ENCODE measurements at regions not wholly inside any gene's neighbourhood (a gene's known extent, or its start where the extent isn't known, plus 50 kb on each side); places are given as distances from the start of the nearest gene placed in this dataset.

DNA sequence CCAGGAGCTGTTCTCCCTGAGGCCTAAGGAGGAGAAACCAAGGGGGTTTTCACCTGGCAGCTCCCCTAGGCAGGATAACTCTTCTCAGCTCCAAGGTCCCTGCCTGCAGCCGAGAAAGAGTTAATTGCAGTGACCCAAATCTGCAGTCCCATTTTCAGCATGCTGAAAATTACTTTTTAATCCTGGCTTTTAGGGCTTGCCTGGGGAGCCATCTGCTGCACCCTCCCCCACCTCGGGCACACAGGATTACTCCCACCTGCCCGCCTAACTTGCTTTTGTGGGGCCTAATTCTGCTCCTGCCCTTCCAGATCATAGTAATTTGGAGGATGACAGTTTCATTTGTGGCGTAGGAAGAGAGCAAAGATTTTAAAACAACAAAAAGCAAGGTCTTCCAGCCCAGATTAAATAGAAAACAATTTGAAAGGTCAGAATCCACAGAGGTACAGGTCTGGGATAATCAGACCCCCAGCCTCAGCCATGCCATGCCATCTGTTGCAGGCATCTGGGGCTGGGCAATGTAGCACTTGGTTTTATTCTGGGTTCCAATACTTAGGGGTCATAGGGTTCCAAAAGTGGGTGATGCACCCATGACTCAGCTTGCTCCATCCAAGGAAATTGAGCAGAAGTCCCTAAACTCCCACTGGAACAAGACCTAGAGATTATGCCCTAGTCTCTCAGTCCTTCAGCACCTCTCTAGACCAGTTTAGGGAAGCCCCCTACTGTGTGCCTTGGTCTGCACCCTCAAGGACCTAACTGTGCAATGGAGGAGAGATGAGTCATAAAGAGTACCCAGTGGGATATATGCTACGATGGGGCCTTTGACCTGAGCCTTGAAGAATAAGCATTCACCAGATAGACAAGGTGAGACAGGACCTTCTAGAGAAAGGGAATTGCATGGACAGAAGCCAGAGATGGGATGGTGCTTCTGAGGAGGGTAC, 64.5 kb upstream of the NLK start:
- TF ChIP-seq, protein P1, sequence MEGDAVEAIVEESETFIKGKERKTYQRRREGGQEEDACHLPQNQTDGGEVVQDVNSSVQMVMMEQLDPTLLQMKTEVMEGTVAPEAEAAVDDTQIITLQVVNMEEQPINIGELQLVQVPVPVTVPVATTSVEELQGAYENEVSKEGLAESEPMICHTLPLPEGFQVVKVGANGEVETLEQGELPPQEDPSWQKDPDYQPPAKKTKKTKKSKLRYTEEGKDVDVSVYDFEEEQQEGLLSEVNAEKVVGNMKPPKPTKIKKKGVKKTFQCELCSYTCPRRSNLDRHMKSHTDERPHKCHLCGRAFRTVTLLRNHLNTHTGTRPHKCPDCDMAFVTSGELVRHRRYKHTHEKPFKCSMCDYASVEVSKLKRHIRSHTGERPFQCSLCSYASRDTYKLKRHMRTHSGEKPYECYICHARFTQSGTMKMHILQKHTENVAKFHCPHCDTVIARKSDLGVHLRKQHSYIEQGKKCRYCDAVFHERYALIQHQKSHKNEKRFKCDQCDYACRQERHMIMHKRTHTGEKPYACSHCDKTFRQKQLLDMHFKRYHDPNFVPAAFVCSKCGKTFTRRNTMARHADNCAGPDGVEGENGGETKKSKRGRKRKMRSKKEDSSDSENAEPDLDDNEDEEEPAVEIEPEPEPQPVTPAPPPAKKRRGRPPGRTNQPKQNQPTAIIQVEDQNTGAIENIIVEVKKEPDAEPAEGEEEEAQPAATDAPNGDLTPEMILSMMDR (IDR thresholded peaks at IDR 0.05; ENCODE audit: extremely low read depth, insufficient read depth, missing control alignments) = no peak
- in situ Hi-C loops (cut with MboI; ENCODE audit: low pct_unique_long_range_greater_than_20kb, low sequenced_read_pairs, unreplicated experiment) = no loop called here
- DNase-seq (ENCODE audit: low spot score) = no peak

DNA sequence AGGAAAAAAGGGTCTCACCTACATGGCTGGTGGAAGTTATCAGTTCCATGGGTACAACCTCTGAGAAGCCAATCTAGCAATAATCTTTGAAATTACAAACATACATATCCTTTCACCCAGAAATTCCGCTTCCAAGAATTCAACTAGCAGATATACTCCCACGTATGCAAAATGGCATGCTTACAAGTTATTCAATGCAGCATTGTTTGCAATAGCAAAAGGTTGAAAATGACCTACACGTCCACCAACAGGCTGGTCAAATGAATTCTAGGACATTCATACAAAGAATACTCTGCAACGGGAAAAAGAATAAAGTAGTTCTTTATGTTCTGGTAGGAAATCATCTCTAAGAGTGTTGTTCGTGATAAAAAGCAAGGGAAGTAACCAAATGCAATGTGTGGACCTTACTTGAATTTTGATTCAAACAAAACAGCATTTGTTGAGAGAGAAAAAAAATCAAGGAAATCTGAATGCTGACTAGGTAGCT, 63.7 kb upstream of the NLK start:
- in situ Hi-C loops (cut with MboI; ENCODE audit: low pct_unique_long_range_greater_than_20kb, low sequenced_read_pairs, unreplicated experiment) = no loop called here
- no peak for DNase-seq (ENCODE audit: low spot score)
- TF ChIP-seq, protein P1 (IDR thresholded peaks at IDR 0.05; ENCODE audit: extremely low read depth, insufficient read depth, missing control alignments) = no peak

DNA sequence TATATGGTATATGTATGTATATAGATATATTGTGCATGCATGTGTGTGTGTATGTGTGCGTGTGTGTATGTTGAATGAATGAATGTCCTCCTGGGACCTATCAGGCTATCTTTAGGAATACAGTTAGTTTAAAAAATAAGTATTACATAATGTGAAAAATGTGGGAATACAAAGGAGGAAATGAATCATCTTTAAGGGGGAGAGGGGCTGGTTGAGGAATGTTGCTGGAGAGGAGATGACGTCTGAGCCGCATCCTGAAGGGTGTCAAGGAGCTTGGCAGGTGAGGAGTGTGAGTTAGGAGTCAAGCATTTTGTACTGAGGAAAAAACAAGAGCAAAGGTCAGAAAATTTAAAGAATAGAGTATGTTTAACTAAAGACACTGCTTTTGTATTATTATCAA, 62.4 kb upstream of the NLK start:
- TF ChIP-seq, protein P1 (IDR thresholded peaks at IDR 0.05; ENCODE audit: extremely low read depth, insufficient read depth, missing control alignments) = no peak
- DNase-seq (ENCODE audit: low spot score) = no peak
- in situ Hi-C loops (cut with MboI; ENCODE audit: low pct_unique_long_range_greater_than_20kb, low sequenced_read_pairs, unreplicated experiment) = no loop called here

DNA sequence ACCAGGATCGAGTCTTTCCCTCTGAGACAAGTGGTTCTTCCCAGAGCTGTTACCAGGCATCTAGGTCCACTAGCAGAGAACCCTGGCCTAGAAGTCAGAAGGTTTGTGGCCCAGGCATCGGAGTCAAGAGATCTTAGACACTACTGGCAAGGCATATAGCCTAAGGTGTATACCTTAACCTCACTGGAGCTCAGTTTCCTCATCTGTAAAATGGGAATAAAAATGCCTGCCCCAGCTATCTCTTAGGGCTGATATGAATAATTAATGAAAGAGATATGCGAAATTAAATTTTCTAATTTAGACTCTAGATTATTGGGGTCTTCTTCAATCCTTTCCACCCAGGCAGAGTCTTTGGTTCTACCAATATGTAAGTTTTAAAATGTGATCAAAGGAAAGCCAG, 60.5 kb upstream of the NLK start:
- no peak for DNase-seq (ENCODE audit: low spot score)
- in situ Hi-C loops (cut with MboI; ENCODE audit: low pct_unique_long_range_greater_than_20kb, low sequenced_read_pairs, unreplicated experiment) = no loop called here
- TF ChIP-seq, protein P1 (IDR thresholded peaks at IDR 0.05; ENCODE audit: extremely low read depth, insufficient read depth, missing control alignments) = no peak

DNA sequence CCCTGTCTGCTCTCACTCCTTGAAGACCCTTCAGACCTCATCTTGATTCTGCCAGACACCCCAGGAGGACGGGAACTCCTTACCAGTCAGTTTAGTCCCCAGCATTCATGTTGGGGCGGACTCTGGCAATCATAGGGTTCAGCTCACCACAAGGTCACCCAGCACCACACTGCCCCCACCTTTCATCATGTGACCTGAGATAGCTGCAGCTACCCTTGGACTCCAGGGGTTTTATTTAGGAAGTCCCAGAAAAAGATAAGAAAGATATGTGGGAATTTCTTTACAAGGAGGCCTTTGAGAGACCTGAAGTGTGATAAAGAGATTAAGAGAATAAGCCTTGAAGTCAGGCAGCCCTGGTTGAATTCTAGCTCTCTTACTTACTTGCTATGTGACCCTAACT, 59.8 kb upstream of the NLK start:
- TF ChIP-seq, protein P1 (IDR thresholded peaks at IDR 0.05; ENCODE audit: extremely low read depth, insufficient read depth, missing control alignments) = no peak
- in situ Hi-C loops (cut with MboI; ENCODE audit: low pct_unique_long_range_greater_than_20kb, low sequenced_read_pairs, unreplicated experiment) = no loop called here
- DNase-seq (ENCODE audit: low spot score) = no peak

DNA sequence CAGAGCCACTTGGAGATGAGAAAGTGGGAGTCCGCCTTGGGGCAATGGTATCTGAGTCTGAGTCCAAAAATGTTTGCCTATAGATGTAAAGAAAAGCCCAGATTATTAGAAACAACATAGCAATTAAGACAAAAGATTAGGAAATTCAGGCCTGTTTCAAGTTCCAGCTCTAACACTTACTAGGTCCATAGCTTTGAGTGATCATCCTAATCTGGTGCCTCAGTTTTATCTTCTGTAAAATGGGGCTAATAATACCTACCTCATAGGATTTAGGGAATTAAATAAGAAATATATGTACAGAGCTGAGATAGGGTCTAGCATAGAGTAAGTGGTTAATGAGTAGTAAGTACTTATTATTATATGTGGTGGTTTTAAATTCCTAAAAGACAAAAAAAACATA, 58.6 kb upstream of the NLK start:
- no peak for DNase-seq (ENCODE audit: low spot score)
- TF ChIP-seq, protein P1 (IDR thresholded peaks at IDR 0.05; ENCODE audit: extremely low read depth, insufficient read depth, missing control alignments) = no peak
- in situ Hi-C loops (cut with MboI; ENCODE audit: low pct_unique_long_range_greater_than_20kb, low sequenced_read_pairs, unreplicated experiment) = no loop called here
